C4-2B (cell line): ENCODE measurements at regions not wholly inside any gene's neighbourhood (a gene's known extent, or its start where the extent isn't known, plus 50 kb on each side); places are given as distances from the start of the nearest gene placed in this dataset.
A peak's percentile ranks its signal among the peaks of the same experiment; 100 is the strongest.
"Not testable (repeated sequence)": the region's sequence is repeated elsewhere in the genome, so short reads cannot be mapped to it uniquely, and the experiment has no call there.

Experiments used
- H3K27ac ChIP-seq: fragments of 450-650 bp; 2 replicates; pipeline ENCODE4 v1.5.1; 2017
- CTCF ChIP-seq: fragments of 450-650 bp; conservative IDR thresholded peaks from 2 replicates; pipeline ENCODE4 v1.5.1; 2017; ENCODE audit warnings: mild to moderate bottlenecking
- ZFX ChIP-seq: fragments of 450-650 bp; IDR thresholded peaks from 2 replicates; pipeline ENCODE4 v1.6.1; 2017

DNA sequence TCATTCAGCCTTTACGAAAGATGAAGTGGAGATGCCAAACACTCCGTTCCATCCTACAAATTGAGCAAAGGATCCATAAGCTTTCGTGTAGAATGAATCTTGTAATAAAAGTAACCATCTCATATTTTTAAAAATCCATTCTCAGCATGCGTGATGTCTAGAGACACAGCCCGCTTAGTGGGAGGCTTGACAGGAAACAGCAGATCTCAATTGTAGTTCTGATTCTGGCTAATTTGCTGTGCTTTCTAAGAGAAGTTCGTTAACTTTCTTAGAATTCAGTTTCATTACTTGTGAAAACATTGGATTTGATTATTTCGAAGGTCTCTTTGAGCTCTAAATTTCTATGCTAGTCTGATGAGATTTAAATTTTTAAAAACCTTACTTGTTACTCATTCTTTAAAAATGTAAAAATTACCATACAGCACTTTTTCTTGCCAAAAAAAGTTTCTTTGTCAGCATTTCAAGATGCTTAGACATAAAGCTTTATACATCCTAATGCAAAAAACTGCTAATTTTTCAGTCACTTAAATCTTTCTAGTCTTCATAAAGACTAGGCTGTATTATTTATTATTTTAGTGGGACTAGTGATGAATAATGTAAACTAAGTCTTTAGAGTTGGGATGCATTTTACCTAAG is 66.9 kb upstream of the NEIL3 start:
- H3K27ac ChIP-seq: no peak overlapping the region
- TF ChIP-seq ZFX (no peak), CTCF (no peak)

DNA sequence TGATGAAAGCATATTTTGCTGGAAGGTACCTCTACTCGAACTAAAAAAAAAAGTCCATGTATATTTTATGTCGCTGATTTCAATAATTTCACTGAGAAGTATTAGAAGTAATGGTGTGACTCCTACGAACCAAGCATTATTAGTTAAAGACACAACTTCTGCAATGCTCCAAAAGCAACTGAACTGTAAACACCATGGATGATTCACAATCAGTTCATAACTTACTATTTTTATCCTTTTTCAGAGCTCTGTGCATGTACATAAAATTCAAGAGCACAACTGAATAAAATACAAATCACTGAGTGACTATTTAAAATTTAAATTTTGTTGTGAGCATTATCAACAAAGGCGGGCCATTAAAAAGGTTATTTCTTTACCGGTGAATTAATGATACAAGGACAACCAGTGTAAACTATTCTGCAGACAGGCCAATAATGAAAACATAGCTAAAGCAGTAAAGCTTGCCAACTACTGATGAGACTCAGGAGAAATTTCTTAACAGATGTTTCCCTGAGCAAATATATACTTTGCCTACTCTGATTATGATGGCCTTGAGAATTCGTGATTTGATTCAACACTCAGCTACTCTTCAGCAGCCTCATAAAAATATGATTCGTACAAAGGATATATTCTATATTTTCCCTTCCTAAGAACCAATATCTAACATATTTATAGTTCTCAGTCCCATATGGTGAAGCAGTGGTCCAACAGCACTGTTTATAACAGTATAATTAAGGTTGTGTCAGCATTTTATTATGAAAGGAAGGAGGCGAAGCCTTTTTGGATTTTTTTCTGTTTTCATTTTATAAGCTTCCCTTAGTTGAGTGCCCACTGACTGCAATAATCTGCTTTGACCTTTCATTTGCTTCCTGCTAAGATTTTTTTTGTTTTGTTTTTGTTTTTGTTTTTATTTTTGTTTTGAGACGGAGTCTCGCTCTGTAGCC is 62.8 kb upstream of the NEIL3 start:
- TF ChIP-seq CTCF: no peak
- H3K27ac ChIP-seq: no peak overlapping the region

DNA sequence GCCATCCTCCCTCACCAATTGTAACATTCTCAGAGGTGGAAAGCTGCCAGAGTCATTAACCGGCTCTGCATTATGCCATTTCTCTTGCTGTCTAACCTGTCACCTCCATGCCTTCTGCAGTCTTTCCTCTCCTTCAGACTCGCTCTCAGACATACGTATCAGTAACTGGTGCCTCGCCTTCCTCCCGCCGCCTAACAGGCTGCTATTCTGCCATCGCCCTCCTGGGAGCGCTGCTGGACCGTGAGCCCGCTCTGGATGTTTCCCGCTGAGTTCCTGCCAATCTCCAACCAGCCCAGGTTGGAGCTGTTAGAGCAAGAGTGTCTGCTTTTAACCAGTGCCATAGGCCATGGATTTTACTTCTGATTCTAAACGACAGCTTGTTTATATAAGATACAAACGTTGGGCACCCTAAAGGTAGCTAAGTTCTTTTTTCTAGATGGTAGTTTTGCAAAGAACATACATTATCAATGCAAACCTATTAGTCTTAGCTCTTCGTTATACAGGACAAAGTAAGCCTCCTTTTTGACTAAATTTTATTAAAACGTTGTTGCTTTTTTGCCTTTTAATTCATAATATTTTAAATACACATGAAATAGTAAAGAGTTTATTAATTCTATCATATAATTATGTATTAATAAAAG is 59.5 kb upstream of the NEIL3 start:
- TF ChIP-seq CTCF (peak; percentile 94), ZFX (no peak)
- H3K27ac ChIP-seq: no peak overlapping the region

GRCh38 chr4:177251237-177251636 is 58.4 kb upstream of the NEIL3 start:
- TF ChIP-seq CTCF: no peak
- no peak for TF ChIP-seq ZFX
- no peak overlapping the region for H3K27ac ChIP-seq

- H3K27ac ChIP-seq: no peak overlapping the region
- TF ChIP-seq CTCF: no peak
- TF ChIP-seq ZFX: no peak
Observed at GRCh38 chr4:177255359-177255758, 54.3 kb upstream of the NEIL3 start.

DNA sequence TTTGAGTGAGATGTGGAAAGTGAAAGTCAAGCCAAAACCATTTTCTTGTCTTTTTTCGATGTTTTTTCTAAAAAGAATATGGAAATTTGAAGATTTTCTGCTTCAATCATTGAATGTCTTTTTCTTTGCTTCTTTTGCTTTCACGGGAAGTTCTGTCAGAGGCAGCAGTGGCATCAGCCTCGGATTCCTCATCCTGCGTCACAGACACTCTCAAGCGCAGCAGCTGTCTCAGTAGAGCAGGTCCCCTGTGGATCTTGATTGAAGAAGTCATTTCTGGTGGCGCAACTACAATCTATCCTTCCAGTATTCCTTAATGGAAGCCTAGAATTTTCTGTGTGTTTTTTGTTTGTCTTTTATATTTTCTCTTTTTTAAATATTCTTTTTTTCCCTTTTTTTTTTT is 52.7 kb upstream of the NEIL3 start:
- no peak for TF ChIP-seq CTCF
- no peak for TF ChIP-seq ZFX
- H3K27ac ChIP-seq: no peak overlapping the region

DNA sequence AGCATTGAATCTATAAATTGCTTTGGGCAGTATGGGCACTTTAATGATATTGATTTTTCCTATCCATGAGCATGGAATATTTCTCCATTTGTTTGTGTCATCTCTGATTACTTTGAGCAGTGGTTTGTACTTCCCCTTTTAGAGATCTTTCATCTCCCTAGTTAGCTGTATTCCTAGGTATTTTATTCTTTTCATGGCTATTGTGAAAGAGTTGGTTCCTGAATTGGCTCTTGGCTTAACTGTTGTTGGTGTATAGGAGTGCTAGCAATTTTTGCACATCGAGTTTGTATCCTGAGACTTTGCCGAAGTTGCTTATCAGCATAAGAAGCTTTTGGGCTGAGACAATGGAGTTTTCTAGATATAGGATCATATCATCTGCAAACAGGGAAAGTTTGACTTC is 50.2 kb upstream of the NEIL3 start:
- not testable (repeated sequence) for H3K27ac ChIP-seq
